ENCODE measurements at regions not wholly inside any gene's neighbourhood (a gene's known extent, or its start where the extent isn't known, plus 50 kb on each side); places are given as distances from the start of the nearest gene placed in this dataset.
"Not testable (repeated sequence)": the region's sequence is repeated elsewhere in the genome, so short reads cannot be mapped to it uniquely, and the experiment has no call there.

DNA sequence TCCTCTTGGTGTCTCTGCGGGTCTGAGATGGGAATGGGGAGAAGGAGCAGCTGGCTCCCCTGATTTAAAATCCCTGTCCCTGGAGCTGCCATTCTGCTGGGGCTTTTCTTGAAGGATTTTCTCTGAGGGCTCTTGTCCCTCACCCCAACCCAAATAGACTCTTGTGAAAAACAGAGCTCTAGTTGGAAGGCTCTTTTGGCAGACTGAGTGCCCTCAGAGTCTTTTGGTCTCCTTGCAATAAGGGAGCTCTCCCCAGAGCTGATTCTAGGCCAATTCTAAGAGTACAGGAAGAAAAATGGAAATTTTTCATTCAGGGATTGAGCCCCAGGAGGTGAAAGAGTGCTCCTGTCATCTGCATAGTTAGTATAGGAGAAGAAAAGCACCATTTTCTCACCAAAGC lies 238.3 kb downstream of the COG6 start:
- DNase-seq (ENCODE audit: low read depth) = no peak

DNA sequence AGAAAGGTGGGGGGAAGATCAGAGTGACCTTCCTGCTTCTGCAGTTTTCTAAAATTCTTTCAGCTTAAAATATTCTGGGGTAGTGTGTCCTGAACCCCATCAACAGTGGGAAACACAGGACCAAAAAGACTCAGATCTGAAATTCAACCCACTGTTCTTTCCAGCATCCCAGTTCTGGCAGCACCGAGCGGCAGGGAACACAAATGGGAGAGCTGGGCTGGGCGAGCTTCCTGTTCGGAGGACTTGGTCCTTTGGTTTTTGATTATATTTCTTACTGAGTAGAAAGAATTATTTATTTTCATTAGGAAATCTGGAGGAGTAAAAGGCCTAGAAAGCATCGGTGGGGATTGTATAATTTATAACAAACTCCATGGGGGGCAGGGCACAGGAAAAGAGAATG lies 239.1 kb downstream of the COG6 start:
- DNase-seq (ENCODE audit: low read depth) = no peak

DNA sequence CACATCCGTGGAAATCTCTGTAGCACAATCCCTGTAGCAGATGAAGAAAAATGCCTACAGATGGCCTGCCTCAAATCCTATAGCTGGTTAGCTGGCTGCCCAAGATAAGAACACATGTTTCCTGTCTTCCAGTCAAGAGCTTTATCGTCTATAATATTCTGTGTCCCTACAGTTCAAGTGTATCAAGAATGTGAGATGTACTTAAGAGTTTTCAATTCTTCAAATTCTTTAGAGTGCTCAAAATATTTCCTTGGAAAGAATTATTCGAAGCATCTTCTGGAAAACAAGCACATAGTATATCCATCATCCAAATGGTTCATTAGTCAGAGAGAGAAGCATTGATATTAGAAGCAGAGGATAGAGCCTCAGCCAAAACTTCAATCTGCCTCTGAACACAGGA lies 239.8 kb downstream of the COG6 start:
- no peak for DNase-seq (ENCODE audit: low read depth)

DNA sequence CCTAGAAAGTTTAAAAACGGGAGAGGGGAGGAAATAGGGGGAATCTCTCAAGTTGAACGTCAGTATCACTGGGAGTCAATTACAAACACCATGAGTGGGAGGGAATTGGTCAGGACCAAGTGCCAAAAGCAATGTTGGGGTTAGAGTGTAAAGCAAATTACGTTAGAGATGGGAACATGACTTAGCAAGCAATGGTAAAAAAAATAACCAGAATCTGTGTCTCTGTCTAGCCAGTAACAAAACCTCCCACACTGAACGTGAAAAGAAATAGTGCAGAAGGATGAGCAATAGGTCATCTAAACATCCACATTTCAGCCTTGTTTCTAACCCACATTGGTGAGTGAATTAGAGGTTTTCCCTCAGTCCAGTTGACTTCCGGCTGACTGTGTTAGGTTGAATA lies 242.2 kb downstream of the COG6 start:
- no peak for DNase-seq (ENCODE audit: low read depth)

DNA sequence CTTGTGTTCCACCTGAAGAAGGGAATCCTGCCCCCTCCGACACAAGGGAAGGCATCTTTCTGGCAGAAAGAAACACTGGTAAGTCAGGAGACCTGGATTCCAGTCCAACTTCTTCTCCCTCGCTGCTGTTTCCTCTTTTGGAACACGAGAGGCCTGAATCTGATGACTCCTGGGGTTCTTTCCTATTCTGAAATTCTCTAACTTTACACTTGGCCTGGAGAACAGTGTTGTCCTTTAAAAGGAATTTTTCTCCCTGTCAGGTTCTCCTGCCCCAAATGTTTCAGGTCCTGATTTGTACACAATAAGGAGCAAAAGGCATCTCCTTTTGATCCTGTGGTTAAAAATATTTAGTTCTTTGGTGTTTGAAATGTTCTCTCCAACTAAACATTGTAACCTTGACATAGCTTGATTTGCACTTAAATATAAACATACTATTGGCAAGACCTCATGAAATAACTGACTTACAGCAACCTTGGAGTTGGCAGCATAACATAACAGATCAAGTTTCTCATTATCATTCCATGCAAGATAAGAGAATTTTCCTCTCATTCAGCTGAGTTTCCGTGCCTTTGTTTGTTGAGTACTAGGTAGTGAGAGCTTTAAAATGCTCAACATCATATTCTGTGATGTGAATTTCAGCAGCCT lies 244.8 kb downstream of the COG6 start:
- DNase-seq (ENCODE audit: low read depth) = no peak

DNA sequence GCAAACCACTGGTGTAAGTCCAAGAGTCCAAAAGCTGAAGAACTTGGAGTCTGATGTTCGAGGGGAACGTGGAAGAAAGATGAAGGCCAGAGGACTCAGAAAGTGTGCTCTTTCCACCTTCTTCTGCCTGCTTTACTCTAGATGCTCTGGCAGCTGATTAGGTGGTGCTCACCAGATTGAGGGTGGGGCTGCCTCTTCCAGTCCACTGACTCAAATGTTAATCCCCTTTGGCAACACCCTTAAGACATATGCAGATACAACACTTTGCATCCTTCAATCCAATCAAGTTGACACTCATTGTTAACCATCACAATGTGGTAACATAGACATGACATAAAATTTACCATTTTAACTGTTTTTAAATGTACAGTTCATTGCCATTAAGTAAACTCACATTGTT lies 249.5 kb downstream of the COG6 start:
- no peak for DNase-seq (ENCODE audit: low read depth)

DNA sequence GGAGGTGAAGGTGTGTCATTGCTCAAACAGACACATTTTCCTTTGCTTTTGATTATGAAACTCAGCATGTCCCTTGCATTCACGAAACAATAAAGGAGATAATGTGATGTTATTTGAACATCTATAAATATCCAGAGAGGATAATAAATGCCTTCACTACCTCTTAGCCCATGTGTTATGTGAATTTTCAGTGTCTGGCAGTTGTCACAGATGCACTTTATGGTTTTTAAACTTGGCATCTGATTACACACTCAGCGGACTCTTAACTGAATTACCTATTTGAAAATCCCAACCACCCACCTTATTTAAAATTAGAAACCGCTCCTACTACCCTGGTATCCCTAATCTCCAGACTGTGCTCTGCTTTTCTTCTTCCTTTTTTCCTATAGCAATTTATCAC lies 254.2 kb downstream of the COG6 start:
- DNase-seq (ENCODE audit: low read depth) = no peak

DNA sequence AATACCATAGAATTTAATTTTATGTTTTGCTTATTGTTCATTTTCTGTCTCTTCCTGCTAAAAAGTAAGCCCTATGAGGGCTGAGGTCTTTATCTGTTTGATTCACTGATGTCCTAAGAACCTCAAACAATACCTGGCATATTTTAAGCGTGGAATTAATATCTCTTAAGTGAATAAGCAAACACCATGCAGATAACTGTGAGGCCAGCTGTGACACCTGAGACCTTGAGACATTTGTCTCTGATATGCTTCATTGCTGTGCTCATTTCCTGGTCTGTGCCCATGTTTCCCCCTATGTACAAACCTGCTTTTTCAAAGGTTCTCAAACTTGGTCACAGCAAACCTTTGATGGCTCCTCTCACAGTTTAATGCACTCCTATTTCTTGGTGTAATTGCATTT lies 254.6 kb downstream of the COG6 start:
- no peak for DNase-seq (ENCODE audit: low read depth)

DNA sequence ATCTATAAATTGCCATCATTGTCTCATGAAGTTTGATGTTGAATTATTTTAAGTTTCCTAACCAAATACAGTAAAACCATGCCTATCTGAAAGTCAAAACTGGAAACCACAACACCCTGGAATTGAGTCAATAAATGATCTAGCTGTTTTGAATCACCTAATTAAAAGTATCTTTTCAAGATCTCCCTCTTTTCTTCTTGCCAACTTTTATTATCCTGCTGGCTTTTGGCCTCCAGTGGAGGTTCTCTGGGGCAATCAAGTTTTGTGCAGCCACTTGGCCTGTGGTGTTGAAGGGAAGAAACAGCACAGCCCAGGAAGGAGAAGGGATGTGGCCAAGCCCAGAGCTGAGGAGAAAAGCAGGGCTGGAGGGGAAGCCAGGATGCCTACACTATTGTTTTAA lies 255.4 kb downstream of the COG6 start:
- no peak for DNase-seq (ENCODE audit: low read depth)

DNA sequence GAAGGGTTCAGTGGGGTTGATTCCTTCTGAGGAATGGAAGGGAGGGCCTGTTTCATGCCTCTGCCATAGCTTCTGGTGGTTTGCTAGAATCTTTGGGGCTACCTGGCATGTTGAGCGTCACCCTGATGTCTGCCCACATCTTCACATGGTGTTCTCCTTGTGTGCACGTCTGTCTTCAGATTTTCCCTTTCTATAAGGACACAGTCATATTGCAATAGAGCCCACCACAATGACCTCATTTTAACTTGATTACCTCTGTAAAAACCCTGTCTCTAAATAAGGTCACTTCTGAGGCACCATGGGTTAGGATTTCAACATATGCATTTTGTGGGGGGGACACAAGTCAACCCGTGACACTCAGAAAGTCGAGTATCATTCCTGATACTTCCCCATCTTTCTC lies 257.9 kb downstream of the COG6 start:
- DNase-seq (ENCODE audit: low read depth) = no peak

DNA sequence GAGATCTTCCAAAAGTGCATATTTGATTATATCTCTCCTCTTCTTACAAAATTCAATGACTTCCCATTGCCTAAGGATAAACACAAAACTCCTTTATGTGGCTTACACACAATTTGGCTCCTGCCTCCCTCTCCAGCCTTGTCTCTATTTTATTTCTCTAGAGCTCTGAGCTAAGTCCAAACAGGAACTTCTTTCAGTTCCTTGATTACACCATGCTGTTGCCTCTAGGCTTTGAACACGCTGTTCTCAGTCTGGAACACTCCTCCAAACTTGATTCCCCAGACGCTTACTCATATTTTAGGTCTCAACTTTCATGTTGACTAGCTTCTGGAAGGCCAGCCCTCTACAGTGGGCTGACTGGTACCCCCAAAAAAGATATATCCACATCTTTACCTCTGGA lies 258.5 kb downstream of the COG6 start:
- peak; percentile 21 for DNase-seq (ENCODE audit: low read depth)

DNA sequence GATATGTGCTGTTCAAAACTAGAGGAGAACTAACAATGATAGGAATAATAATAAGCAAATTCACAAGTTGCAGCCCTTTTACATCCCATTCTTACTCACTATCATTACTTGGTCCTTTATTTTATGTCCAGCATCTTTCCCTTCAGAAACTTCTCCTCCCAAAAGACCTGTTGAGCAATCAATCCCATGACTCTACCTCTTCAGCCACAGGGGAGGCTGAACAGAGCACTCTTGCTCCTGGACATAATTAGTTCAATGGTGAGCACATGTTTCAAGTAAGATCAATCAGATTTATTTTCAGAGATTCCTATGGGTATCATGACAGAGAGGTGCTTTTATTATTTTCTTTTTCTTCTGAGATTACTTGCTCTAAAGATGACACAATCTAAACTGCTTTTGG lies 260.0 kb downstream of the COG6 start:
- no peak for DNase-seq (ENCODE audit: low read depth)

DNA sequence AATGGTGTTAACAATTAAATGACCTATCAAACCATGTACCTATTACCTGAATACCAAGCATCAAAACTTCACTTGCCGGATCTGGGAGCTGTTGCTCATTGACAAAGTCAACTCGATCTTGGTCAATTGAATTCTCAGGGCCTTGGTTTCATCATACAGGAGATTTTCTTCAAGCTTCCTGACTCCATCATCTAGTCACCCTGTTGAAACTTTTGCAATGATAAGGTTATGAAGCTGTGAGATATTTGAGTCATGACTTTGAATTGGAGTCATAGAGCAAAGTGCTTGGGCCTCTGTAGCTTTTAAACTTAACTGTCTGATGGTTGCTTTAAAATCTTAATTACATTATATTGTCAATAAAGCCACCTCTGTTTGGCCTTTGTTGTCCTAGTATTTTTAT lies 260.9 kb downstream of the COG6 start:
- DNase-seq (ENCODE audit: low read depth) = peak; percentile 23

DNA sequence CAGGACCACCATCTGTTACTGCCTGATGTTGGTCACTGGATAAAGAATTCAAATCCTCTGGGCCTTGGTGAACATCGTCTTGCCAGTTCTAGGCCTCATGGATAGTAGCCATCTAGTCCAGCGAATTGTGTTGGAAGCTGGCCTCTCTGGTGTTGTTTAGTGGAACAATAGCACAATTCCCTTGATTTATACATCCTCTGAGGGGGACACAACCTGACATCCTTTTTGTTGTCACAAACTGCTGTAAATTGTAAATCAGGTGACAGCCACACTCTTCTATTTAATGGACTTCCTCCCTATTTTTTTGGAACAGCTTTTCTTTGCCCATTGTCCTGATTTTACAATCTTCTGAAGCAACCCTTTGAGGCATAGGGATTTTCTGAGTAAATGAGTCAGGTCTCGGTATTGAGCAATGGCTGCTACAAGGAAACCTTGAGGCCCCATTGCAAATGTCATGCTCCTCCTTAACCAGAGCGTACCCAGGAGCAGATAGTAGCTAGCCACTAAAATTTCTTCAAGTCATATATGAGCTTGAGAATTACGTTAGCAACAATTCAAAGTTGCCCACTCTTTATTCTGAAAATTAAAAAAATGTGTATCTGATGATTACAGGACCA lies 263.3 kb downstream of the COG6 start:
- no peak for DNase-seq (ENCODE audit: low read depth)

DNA sequence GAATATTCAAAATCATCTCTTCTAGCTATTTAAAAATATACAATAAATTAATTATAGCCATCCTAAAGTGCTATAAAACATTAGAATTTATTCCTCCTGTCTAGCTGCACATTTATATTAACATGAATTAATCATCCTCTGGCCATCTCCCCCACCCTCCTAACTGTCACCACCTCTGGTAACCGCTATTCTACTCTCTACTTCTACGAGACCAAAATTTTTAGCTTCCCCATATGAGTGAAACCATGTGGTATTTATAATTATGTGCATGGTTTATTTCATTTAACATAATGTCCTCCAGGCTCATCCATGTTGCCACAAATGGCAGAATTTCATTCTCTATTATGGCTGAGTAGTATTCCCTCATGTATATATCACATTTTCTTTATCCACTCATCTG lies 265.2 kb downstream of the COG6 start:
- DNase-seq (ENCODE audit: low read depth) = no peak

DNA sequence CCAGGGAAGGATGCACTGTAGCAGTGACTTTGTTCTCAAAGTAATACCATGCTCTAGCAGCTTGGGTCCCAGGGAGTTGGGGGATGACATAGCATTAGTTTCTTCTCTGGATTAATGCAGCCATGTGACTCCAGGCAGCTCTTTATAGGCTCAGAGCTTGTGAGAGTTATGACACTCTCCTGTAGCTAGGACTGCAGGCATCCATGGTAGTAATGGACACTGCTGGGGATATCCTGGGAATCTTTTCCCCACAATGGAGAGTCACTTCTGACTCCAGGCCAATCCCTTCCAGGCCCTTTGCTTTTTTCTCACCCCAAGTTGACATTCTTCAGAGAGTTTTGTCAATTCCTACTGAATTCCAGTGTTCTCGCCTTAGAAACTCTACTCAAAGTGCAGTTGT lies 270.9 kb downstream of the COG6 start:
- DNase-seq (ENCODE audit: low read depth) = no peak

DNA sequence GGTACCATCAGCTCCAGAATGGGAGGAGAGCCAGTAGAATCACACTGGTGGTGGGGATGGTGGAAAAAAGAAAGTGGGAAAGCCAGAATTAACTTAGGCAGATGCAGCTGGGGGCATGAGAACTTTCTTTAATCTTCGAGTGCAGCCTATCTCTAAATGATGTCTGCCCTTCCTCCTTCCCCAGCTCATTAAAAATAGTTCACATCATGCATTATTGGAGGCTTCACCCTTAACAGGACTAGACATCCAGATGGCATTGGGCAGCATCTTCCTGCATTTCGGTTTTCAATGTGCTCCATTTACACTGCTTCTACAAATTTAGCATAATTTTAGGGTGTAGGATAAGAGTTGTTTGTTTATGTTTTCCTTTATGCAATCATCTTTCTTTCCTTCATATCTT lies 272.8 kb downstream of the COG6 start:
- no peak for DNase-seq (ENCODE audit: low read depth)

DNA sequence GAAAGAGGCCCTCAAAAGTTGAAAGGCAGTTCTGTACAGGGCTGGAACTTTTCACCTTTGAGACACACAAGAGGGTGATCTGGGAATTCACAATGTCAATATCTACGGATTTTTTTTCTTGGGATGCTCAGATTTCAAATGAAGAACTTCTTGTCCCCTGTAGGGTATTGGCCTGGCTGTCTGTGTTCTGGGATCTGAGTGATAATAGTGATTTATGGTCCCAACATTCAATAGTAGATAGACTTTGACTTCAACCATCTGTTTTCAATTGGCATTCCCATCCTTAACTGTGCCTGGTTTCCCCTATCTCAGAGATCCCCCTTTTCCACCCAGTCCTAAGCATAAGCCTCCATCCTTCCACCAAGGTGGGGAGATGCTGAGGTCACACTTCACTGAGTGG lies 274.1 kb downstream of the COG6 start:
- no peak for DNase-seq (ENCODE audit: low read depth)

DNA sequence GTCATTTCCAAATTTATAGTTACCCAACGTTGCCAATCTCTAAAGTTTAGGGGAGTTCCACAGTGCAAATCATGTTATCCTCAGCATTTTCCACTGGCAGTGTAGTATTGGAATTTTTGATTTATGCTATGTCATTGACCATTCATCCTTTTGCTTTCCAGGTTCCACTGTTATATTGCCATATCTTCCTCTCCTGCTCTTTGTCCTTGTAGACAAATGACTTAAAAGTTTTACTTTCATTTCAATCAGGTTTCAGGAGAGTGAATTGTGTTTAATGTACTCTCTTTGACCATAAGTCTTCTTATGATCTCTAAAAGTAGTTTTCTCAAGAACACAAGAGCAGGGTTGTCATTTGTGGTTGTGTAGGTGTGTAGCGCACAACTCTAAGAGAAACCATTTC lies 274.6 kb downstream of the COG6 start:
- DNase-seq (ENCODE audit: low read depth) = no peak

DNA sequence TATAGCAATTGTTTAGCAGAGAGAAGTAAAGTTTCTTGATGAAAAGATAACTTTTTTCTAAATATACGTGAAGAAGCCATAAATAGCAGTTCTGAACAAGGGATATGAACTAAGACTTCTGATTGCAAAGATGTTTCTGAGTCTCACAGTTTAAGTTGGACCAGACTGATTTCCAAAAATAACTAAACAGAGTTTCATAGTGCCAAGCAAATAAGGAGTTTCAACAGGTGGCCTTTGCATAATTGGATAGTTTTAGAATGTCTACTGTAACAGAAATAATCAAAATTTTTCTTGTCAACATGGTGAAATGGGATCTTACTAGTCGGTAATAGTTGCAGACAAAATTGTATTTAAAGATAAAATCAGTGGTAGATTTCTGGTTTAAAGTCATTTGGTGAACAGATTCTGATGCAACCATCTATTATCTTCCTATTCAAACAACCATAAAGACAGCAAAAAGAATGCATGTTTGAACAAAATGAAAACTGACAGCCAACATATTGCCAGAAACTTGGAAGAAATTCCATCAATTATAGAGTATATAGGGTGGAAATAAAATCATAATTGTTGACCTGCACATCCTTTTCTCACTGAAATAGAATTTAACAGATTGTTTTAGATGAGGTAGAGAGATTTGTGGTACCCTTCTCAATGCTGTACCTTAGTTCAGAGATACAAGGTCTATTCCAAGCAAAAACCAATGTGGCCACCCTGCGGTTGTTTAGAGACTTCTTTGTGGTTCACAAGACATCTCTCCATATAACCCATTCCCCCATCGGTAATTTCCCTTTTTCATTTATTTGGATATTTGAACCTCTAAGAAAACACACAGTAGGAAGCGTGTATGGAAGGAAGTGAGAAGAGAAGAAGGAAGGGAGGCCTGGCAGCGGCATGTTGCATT lies 275.3 kb downstream of the COG6 start:
- DNase-seq (ENCODE audit: low read depth) = no peak

DNA sequence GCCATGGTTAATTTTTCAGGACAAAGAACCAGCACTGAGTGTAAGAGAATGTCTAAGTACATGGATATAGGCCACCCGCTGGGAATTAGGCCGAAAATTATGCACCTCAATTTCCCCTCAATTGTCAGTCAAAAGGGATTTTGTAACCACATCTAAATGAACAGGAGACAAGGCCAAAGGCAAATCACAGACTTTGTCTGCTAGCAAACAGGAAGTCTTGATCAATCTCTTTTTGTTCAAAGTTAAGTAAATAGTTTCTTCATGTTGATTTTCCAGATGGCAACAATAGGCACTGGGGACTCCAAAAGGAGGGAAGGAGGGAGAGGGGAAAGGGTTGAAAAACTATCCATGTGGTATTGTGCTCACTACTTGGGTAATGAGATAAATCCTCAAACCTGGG lies 276.0 kb downstream of the COG6 start:
- DNase-seq (ENCODE audit: low read depth) = no peak

DNA sequence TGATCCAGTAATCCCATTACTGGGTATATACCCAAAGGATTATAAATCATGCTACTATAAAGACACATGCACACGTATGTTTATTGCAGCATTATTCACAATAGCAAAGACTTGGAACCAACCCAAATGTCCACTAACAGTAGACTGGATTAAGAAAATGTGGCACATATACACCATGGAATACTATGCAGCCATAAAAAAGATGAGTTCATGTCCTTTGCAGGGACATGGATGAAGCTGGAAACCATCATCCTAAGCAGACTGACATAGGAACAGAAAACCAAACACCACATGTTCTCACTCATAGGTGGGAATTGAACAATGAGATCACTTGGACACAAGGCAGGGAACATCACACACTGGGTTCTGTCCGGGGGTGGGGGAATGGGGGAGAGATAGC lies 277.1 kb downstream of the COG6 start:
- DNase-seq (ENCODE audit: low read depth) = not testable (repeated sequence)

DNA sequence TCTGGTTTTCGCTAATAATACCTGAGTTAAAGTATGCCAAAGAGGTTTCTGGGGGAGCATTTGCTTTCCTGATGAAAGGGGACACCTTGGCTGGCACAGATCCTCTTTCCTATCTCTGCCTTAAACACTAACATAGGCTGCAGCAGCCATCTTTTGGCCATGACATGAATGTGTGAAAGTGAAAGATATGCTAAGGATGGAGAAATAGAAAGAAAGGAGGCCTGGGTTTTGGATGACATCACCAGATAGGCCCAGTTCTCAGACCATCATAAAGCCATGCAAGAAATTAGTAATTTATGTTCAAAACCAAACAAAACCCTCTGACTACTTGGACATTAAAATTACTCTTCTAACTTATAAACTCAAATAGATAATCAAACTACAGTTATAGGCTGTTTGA lies 279.7 kb downstream of the COG6 start:
- DNase-seq (ENCODE audit: low read depth) = no peak

Measured in renal cortical epithelial cell (primary cell).